MCF 10A (cell line): ENCODE measurements at regions not wholly inside any gene's neighbourhood (a gene's known extent, or its start where the extent isn't known, plus 50 kb on each side); places are given as distances from the start of the nearest gene placed in this dataset.
A peak's percentile ranks its signal among the peaks of the same experiment; 100 is the strongest.

ENCODE experiments used
- BruUV-seq: library from RNA; stranded (reverse); fragments of 400-500 nt; replicated peaks from 2 replicates; lab custom pipeline; 2021; lab: Mats Ljungman, UMichigan
- CTCF ChIA-PET: fragments of 300-600 bp; sonication (Branson Sonifier 250); formaldehyde crosslinking; extraction: SDS; loops from one replicate; lab custom pipeline; 2021; ENCODE audit warnings: antibody characterized with exemption, inconsistent platforms; lab: Yijun Ruan, JAX
- POLR2A ChIA-PET: fragments of 300-600, 350-650 bp; sonication (Branson Sonifier 250); formaldehyde crosslinking; extraction: SDS; loops from one replicate; lab custom pipeline; 2020; ENCODE audit warnings: antibody characterized with exemption, inconsistent platforms; lab: Yijun Ruan, JAX
- DNase-seq: peaks from one replicate; pipeline ENCODE4 v3.0.0-alpha.2; 2018; ENCODE audit not compliant: unreplicated experiment
- H3K27ac Mint-ChIP-seq: one replicate; pipeline ENCODE4 v1.8.0; 2022; ENCODE audit warnings: mild to moderate bottlenecking, low read depth, mixed read lengths; ENCODE audit not compliant: unreplicated experiment
- H3K27me3 Mint-ChIP-seq: one replicate; pipeline ENCODE4 v1.8.0; 2022; ENCODE audit warnings: mixed read lengths; ENCODE audit not compliant: insufficient read depth, unreplicated experiment
- H3K36me3 Mint-ChIP-seq: one replicate; pipeline ENCODE4 v1.8.0; 2022; ENCODE audit warnings: mild to moderate bottlenecking, moderate library complexity, mixed read lengths; ENCODE audit not compliant: insufficient read depth, unreplicated experiment
- H3K4me1 Mint-ChIP-seq: one replicate; pipeline ENCODE4 v1.8.0; 2022; ENCODE audit warnings: mixed read lengths; ENCODE audit not compliant: insufficient read depth, unreplicated experiment
- H3K4me3 Mint-ChIP-seq: one replicate; pipeline ENCODE4 v1.8.0; 2022; ENCODE audit warnings: mild to moderate bottlenecking, moderate library complexity, mixed read lengths; ENCODE audit not compliant: unreplicated experiment
- H3K9me3 Mint-ChIP-seq: one replicate; pipeline ENCODE4 v1.8.0; 2022; ENCODE audit warnings: mixed read lengths; ENCODE audit not compliant: unreplicated experiment
- CTCF ChIP-seq: fragments of 200-600 bp; IDR thresholded peaks from one replicate; pipeline ENCODE4 v1.8.0; 2022; ENCODE audit warnings: antibody characterized with exemption, mild to moderate bottlenecking; ENCODE audit not compliant: unreplicated experiment
- intact Hi-C: fragments of 100-400 bp; cut with micrococcal nuclease; formaldehyde crosslinking; loops from 2 replicates; pipeline ENCODE4 v1.14.1; 2022

DNA sequence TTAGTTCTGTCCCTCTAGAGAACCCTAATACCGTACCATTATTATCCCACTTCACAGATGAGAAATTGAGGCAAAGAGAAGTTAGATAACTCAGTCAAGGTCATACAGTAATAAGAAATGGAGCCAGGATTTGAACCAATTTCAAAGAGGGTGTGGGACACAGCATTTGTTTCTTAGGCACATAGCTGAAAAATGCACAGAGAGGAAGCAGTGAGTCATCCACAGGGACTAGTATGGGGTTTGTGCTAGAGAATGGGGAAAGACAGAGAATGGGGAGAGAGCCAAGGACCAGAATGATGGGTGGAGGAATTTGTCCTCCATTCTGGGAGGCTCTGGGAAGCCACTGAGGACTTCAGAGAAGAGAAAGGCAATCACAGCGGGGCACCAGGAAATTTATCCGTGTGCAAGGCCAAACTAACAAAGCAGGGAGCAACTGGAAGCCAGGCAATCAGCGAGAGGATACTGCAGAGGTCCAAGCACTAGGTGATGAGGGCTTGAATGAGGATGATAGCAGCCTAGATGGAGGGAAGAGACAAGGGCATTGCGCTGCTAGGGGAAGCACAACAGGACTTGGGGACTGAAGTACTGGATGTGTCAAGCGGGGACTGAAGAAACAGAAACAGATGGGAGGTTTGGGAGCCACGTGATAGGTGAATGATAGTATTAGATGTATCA, 78.1 kb upstream of the ZFHX3 start:
- POLR2A ChIA-PET, result interaction anchor here (0.7 to 1.4 kb wide), 7 partner anchors 11 to 242 kb away, joined by 3 to 7 read pairs (median 3); no protein-coding TSS in a partner anchor
- DNase-seq, result peak; percentile 85
- H3K36me3 Mint-ChIP-seq, result no peaks in the 10 kb centered on the region
- H3K4me3 Mint-ChIP-seq, result peak overlapping the region; percentile 7
- intact Hi-C loops, result loop anchor here (5.0 kb wide), 3 partner anchors 36 to 69 kb away; no protein-coding TSS in a partner anchor
- TF ChIP-seq CTCF, result no peak
- no TSS peak for BruUV-seq
- no peaks in the 10 kb centered on the region for H3K9me3 Mint-ChIP-seq
- H3K27ac Mint-ChIP-seq, result no peak overlapping the region
- CTCF ChIA-PET, result interaction anchor here (0.6 to 1.2 kb wide), 4 partner anchors 43 to 1170 kb away, joined by 3 to 5 read pairs (median 4); no protein-coding TSS in a partner anchor
- no peaks in the 10 kb centered on the region for H3K27me3 Mint-ChIP-seq
- peaks cover 22% of the 10 kb centered on the region for H3K4me1 Mint-ChIP-seq

DNA sequence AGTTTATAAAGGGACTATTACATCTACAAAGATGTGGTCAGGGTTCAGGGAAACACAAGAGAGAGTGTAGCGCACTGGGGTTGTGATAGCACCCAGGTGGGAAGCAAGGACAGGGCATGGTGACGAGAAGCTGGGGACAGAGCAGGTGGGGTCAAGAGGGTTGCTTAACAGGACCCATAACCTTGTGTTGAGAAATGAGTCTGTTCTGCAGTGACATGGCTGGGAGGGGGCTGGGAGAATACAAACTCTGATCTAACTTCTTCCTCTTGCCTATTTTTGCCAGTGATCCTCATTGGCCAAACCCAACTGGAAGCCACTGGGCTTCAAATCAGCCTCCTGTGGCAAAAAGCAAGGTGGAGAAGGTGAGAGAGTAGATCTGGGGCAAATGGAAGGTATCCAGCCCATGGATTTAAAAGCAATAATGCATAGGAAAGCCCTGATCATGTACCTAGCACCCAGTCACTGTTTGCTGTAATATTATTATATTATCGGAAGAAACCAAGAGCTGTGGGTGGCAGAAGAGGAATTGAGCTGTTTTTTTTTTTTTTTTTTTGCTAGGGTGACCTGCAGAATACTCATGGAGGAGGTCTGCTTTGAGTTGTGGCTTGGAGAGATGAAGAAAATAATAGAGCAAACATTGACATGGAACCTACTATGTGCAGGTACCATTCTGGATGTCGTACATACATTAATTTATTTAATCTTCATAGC, 76.9 kb upstream of the ZFHX3 start:
- no peak overlapping the region for H3K27ac Mint-ChIP-seq
- CTCF ChIA-PET, result interaction anchor here (0.6 to 1.2 kb wide), 4 partner anchors 71 to 1171 kb away, joined by 3 to 4 read pairs (median 4); no protein-coding TSS in a partner anchor

DNA sequence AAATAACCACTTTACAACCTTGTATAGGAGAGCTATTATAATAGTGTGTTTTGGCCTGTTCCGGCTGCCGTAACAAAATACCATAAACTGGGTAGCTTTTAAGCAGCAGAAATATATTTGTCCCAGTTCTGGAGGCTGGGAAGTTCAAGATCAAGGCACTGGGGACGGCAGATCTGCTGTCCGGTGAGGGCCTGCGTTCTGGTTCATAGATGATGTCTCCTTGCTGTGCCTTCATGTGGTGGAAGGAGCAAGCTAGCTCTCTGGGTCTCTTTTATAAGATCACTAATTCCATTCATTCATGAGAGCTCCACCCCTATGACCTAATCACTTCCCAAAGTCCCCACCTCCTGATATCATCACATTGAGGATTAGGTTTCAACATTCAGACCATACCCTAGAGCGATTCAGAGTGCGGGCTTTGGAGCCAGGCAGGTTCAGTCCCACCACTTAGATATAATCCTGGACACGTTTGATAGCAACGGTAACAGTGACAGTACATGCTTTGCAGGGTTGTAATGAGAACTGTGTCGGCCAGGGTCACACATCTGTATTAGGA, 76.2 kb upstream of the ZFHX3 start:
- no peaks in the 10 kb centered on the region for H3K27me3 Mint-ChIP-seq
- BruUV-seq, result no TSS peak
- ChIA-PET CTCF (no interaction called here), POLR2A (interaction anchor here (0.6 kb wide), 1 partner anchor 10 kb away, joined by 3 read pairs; no protein-coding TSS in a partner anchor)
- no peaks in the 10 kb centered on the region for H3K9me3 Mint-ChIP-seq
- intact Hi-C loops, result no loop called here
- no peaks in the 10 kb centered on the region for H3K36me3 Mint-ChIP-seq
- H3K27ac Mint-ChIP-seq, result no peak overlapping the region
- no peak for TF ChIP-seq CTCF
- peak; percentile 44 for DNase-seq
- no peak overlapping the region for H3K4me3 Mint-ChIP-seq
- peaks cover 27% of the 10 kb centered on the region for H3K4me1 Mint-ChIP-seq

More for the DNA sequence above, 76.9 kb upstream of the ZFHX3 start:
- Mint-ChIP-seq H3K4me3 (no peak overlapping the region), H3K27me3 (no peaks in the 10 kb centered on the region), H3K9me3 (no peaks in the 10 kb centered on the region), H3K4me1 (peaks cover 27% of the 10 kb centered on the region), H3K36me3 (no peaks in the 10 kb centered on the region)
- BruUV-seq, result no TSS peak
- intact Hi-C loops, result loop anchor here (5.0 kb wide), 3 partner anchors 37 to 68 kb away; no protein-coding TSS in a partner anchor
- DNase-seq, result no peak
- no peak for TF ChIP-seq CTCF
- POLR2A ChIA-PET, result interaction anchor here (0.6 to 1.4 kb wide), 4 partner anchors 43 to 271 kb away, joined by 3 to 7 read pairs (median 3); no protein-coding TSS in a partner anchor
